ENCODE measurements at regions not wholly inside any gene's neighbourhood (a gene's known extent, or its start where the extent isn't known, plus 50 kb on each side); places are given as distances from the start of the nearest gene placed in this dataset.

GRCh38 chr3:132237652-132238032 is 79.6 kb upstream of the ACP3 start:
- no peak for DNase-seq

- no peak for DNase-seq
Measured at GRCh38 chr3:132239587-132239986, 77.6 kb upstream of the ACP3 start.

- DNase-seq = no peak
Measured at GRCh38 chr3:132241776-132242514, 75.3 kb upstream of the ACP3 start.

- DNase-seq = no peak
Measured at GRCh38 chr3:132242790-132243189, 74.4 kb upstream of the ACP3 start.

DNA sequence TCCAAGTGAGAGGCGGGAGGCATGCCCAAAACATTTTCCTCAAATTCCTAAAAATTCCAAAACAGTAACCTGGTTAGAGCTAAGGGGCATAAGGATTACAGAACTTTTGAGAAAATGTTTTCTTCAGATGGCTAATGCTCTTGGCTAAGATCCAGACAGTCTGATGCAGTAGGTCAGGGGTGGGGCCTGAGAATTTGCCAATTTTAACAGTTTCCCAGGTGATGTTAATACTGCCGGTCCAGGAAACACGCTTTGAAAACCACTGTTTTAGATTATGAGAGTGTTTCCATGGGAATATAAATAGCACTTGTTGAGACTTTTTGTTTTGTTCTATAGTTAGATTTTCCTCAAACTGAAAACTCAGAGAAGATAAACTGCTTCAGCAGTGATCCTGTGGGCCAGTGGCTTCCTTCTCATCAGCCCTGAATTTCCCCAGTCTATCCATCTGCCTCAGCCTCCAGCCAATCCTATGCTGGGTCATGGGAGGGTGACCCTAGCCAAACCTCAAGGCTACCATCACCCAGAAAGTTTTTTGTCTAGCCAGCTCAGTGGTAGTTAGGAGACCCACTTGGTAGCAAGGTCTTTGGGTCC is 71.6 kb upstream of the ACP3 start:
- DNase-seq = no peak

DNA sequence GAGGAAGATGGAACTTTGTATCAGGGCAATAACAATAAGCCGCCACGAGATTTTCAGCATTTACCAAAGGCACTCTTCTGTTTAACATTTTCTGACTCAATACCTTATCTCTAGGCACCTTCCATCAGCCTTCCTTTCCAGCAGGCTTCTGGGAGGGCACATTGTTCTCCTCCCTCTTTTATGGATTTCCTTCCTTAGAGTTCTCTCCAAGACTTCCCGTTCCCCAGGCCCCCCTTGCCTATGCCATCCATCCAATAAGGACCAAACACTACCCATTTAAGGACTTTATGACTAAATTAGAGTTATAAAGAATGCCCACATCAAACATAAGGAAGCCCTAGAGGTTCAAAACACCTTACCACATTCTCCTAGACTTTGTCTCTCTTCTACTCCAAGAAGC is 71.0 kb upstream of the ACP3 start:
- DNase-seq = no peak

GRCh38 chr3:132247211-132247610 is 70.0 kb upstream of the ACP3 start:
- DNase-seq = no peak

- DNase-seq = no peak
Measured at GRCh38 chr3:132248490-132248889, 68.7 kb upstream of the ACP3 start.

DNA sequence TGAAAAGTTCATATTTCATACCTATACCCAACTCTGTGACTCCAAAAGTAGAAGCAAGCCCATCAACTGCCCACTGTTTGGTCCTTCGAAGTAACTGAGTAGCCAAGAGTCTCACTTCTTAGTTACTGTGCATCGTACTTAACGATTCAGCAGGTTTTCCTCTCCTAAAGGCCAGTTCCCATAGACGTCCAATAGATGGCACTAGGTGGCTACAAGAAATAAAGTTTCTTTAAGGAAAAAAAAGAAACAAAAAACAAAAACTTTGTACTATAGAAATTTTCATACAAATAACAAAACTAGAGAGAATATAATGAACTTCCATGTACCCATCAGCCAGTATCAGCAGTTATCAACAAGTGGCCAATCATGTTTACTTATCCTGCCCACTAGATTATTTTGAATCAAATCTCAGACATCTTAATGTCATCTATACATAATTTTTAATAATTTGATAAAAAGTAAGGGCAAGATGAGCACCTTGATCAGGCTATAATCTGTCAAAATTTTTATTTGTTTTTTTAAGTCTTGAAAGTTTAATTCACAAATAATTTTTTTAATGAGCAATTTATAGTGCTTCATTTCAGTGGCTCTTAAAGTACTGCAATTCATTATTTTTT is 63.8 kb upstream of the ACP3 start:
- peak; percentile 44 for DNase-seq

DNA sequence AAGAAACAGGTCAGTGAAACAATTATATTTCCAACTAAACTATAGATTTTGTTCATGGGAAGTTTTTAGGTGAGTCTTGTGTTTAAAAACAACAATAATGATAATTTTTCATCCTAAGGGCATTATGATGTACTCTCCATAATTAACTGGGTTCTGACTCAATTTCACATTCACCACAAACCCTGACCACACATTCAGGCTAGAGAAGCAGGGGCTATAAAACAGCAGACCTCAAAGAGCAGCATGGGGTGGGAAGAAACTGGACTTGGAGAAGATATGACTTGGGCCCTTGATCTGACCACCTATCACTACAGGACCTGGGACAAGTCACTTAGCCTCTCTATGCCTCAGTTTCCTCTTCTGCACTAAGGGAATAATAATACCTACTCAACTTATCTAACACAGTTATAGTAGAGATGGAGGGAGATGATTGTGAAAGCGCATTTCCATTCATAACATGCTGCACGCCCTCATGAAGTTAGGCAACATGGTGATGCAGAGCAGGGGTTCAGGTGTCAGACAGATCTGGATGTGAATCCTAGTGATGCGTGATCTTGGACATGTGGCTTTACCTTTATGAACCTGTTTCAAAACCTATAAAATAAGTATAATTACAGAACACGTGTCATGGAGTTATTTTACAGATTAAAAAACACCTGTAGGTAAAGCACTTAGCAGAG is 63.0 kb upstream of the ACP3 start:
- DNase-seq = no peak

DNA sequence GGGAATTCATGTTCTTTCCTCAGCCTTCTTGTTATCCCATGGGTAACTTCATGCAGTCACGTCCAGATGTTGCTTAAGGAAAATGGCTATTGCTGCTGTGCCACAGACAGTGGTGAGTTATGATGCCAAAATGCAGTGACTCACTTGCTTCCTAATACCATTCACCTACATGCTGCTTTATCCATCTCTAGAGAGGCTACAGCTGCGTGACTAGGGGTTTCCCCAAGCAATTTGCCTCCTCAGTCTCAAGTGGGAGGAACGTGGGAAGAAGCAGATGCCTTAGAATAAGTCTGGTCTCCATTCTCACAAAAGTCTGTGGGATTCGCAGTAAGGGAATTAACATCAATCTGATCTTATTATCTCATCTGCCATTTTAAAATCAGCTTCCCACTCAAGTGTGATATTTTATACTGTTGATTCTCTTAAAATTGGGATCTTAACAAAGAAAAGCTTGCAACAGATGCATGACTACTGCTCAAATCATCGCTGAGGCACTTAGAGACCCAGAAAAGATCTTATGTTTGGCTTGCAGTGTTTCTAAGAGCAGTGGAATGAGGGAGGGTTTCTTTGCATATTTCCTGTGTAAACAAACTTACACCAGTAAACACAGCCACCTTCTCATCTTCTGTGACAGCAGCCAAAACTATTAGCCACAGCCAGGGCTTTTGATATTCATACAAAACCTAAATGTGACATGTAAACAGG is 62.0 kb upstream of the ACP3 start:
- DNase-seq = no peak

DNA sequence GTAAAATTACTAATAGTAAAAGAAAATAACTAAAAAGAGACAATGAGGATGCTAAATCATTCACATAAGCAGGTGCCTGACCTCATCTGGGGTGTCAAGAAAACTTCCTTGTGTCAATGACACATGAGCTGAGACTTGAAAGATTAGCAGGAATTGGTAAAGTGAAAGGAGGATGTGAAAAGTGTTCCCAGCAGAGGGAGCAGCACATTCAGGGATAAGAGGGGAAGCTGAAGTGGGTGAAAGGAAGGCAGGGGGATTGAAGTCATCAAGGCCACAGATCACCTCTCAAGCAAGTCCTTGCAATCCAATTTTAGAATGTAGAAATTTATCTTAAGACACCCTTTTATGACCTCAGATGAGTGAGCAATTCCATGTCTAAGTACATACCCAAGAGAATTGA is 60.2 kb upstream of the ACP3 start:
- no peak for DNase-seq

- no peak for DNase-seq
Measured at GRCh38 chr3:132261506-132261905, 55.7 kb upstream of the ACP3 start.

DNA sequence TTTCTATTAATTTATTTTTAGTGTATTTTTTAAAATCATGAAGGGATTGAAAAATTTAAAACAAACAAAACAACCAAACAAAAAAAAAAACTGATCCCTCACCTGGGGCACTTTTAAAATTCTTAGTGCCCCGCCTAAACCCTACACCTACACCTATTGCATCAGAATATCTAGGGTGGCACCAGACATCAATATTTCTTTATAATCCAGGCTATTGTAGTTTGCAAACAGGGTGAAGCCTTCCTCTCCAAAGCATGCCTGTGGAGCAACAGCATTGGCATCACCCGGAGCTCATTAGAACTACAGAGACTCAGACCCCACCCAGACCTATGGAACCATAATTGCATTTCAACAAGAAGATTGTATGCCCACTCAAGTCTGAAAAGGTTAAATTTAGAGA is 54.9 kb upstream of the ACP3 start:
- no peak for DNase-seq

- no peak for DNase-seq
Measured at GRCh38 chr3:132262956-132263355, 54.3 kb upstream of the ACP3 start.

DNA sequence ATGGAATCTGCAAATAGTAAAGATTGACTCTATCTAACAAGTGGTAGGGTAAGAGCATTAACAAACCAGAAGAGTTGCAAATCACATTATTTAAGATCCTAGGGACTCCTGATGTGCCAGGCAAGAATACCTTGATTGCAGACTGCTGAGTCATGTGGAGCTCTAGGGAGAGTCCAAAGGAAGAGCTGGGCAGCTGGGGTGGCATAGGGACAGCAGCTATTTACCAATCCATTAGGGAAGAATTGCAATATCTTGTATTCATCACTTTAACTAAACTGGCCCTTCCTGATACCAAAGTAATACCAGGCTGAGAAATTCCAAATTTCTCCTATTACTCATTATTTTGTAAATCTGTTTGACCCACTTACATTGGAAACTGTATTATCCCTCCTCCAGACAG is 52.2 kb upstream of the ACP3 start:
- no peak for DNase-seq

DNA sequence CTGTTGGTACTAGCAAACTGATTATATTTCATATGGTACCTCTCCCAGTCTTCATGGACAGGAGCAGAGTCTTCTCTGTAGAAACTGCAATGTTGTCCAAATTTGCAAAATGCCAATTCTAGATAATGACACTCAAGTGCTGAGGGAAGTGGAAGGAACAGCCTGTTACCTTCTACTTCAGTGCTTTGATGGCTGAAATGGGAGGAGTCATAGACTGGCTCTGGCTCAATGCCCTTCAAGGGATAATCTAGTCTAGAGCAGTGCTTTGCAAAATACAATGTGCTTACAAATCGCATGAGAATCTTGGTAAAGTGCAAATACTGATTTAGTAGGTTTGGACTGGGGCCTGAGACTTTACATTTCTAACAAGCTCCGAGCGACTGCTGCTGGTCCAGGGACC is 51.7 kb upstream of the ACP3 start:
- DNase-seq = no peak

- no peak for DNase-seq
Measured at GRCh38 chr3:132267391-132267993, 49.7 kb upstream of the ACP3 start.

Data from activated CD4-positive, alpha-beta T cell treated with anti-CD3 and anti-CD28 coated beads, Interleukin-10, Interleukin-2, amounts not matched to agents 100 ng/mL and 50 ng/mL, durations not matched to agents 16 hours and 8 hours (primary cell).